ENCODE measurements at regions not wholly inside any gene's neighbourhood (a gene's known extent, or its start where the extent isn't known, plus 50 kb on each side); places are given as distances from the start of the nearest gene placed in this dataset.
"Not testable (repeated sequence)": the region's sequence is repeated elsewhere in the genome, so short reads cannot be mapped to it uniquely, and the experiment has no call there.

DNA sequence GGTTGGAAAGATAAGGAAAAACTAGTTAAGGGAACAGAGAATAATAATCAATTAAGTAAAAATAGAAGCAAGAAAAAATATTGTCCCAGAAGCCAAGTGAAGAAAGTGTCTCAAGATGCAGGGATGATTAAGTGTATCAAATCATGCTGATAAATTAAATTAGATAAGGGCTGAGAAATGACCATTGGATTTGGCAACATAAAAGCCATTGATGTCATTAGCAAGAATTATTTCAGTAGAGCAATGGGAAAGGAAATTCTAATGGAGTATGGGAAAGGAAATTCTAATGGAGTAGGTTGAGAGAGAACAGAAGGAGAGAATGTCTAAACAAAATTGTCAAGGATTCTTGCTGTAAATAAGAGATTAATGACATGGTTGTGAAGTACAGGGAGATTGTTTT, 146.8 kb downstream of the TFAP2B start:
- Histone ChIP-seq H2AK5ac (ENCODE audit: low read length) (no peak overlapping the region), H2BK120ac (ENCODE audit: insufficient read depth, low read length, poor library complexity) (no peak overlapping the region), H3K79me1 (ENCODE audit: low read length) (no peaks in the 10 kb centered on the region), H3K9ac (ENCODE audit: low read length) (no peak overlapping the region), H3K79me2 (ENCODE audit: control insufficient read depth, insufficient read depth, low read length, poor library complexity) (no peaks in the 10 kb centered on the region), H3K4me1 (ENCODE audit: control insufficient read depth in 1 of 2, insufficient read depth in 2 of 2, low read length in 2 of 2) (no peaks in the 10 kb centered on the region), H3K4ac (ENCODE audit: low read depth, low read length) (no peak overlapping the region), H4K12ac (ENCODE audit: low read depth, low read length) (no peak overlapping the region), H3K23ac (ENCODE audit: low read length) (no peak overlapping the region), H4K8ac (ENCODE audit: low read depth, low read length) (no peak overlapping the region), H4K91ac (ENCODE audit: low read depth, low read length) (no peak overlapping the region), H3K4me3 (ENCODE audit: low read depth, low read length) (no peak overlapping the region), H3K14ac (ENCODE audit: low read length) (no peak overlapping the region), H3K4me2 (ENCODE audit: low read length) (no peak overlapping the region), H3K27ac (ENCODE audit: low read depth, low read length) (no peak overlapping the region), H3K9me3 (ENCODE audit: insufficient read depth, low read depth, low read length) (no peaks in the 10 kb centered on the region), H2BK12ac (ENCODE audit: low read length) (no peak overlapping the region), H2AFZ (ENCODE audit: insufficient read depth, low read length, poor library complexity) (no peak overlapping the region), H3K27me3 (ENCODE audit: insufficient read depth, low read length) (no peaks in the 10 kb centered on the region), H3K18ac (ENCODE audit: low read length) (no peak overlapping the region), H3K36me3 (ENCODE audit: control insufficient read depth in 1 of 2, insufficient read depth in 2 of 2, low read length in 2 of 2) (no peaks in the 10 kb centered on the region), H2BK5ac (ENCODE audit: low read depth, low read length, poor library complexity) (no peak overlapping the region)
- DNase-seq = no peak

- no peak overlapping the region for H4K12ac ChIP-seq (ENCODE audit: low read depth, low read length)
- H2BK120ac ChIP-seq (ENCODE audit: insufficient read depth, low read length, poor library complexity) = no peak overlapping the region
- H4K91ac ChIP-seq (ENCODE audit: low read depth, low read length) = no peak overlapping the region
- H3K9ac ChIP-seq (ENCODE audit: low read length) = no peak overlapping the region
- no peaks in the 10 kb centered on the region for H3K79me1 ChIP-seq (ENCODE audit: low read length)
- H2BK5ac ChIP-seq (ENCODE audit: low read depth, low read length, poor library complexity) = no peak overlapping the region
- no peak overlapping the region for H3K14ac ChIP-seq (ENCODE audit: low read length)
- no peak overlapping the region for H2BK12ac ChIP-seq (ENCODE audit: low read length)
- H3K4ac ChIP-seq (ENCODE audit: low read depth, low read length) = no peak overlapping the region
- H3K9me3 ChIP-seq (ENCODE audit: insufficient read depth, low read depth, low read length) = no peaks in the 10 kb centered on the region
- no peak overlapping the region for H2AK5ac ChIP-seq (ENCODE audit: low read length)
- no peak overlapping the region for H3K23ac ChIP-seq (ENCODE audit: low read length)
- no peaks in the 10 kb centered on the region for H3K36me3 ChIP-seq (ENCODE audit: control insufficient read depth in 1 of 2, insufficient read depth in 2 of 2, low read length in 2 of 2)
- H3K4me3 ChIP-seq (ENCODE audit: low read depth, low read length) = no peak overlapping the region
- no peaks in the 10 kb centered on the region for H3K79me2 ChIP-seq (ENCODE audit: control insufficient read depth, insufficient read depth, low read length, poor library complexity)
- no CpG with 5 or more reads among the region's 1 CpG for WGBS (ENCODE audit: extremely low coverage, insufficient coverage, insufficient read length)
- no peak for DNase-seq
- no peak overlapping the region for H3K18ac ChIP-seq (ENCODE audit: low read length)
- no peak overlapping the region for H3K27ac ChIP-seq (ENCODE audit: low read depth, low read length)
- H4K8ac ChIP-seq (ENCODE audit: low read depth, low read length) = no peak overlapping the region
- H2AFZ ChIP-seq (ENCODE audit: insufficient read depth, low read length, poor library complexity) = no peak overlapping the region
- no peak overlapping the region for H3K4me2 ChIP-seq (ENCODE audit: low read length)
- no peaks in the 10 kb centered on the region for H3K4me1 ChIP-seq (ENCODE audit: control insufficient read depth in 1 of 2, insufficient read depth in 2 of 2, low read length in 2 of 2)
- H3K27me3 ChIP-seq (ENCODE audit: insufficient read depth, low read length) = no peaks in the 10 kb centered on the region
Observed at GRCh38 chr6:50966532-50966931, 147.9 kb downstream of the TFAP2B start.

DNA sequence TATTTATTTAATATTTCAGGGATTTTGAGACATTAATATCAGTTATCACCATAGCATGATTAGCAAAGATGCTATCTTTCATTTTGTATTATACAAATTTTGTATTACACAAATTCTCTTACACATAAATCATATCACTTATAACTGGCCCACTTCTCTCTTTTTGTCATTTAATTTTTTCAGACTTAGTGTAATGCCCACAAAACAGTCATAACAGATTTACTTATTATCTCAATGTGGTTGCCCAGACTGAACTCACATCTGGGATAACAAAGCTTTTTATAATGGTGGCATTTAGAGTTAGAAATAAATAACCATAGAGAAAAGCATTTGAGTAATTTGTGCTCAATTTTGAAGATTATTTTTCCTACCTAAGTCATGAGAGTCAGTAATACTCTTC, 148.3 kb downstream of the TFAP2B start:
- Histone ChIP-seq H3K79me1 (ENCODE audit: low read length) (no peaks in the 10 kb centered on the region), H3K36me3 (ENCODE audit: control insufficient read depth in 1 of 2, insufficient read depth in 2 of 2, low read length in 2 of 2) (no peaks in the 10 kb centered on the region), H3K9ac (ENCODE audit: low read length) (no peak overlapping the region), H2AK5ac (ENCODE audit: low read length) (no peak overlapping the region), H3K23ac (ENCODE audit: low read length) (no peak overlapping the region), H2BK12ac (ENCODE audit: low read length) (no peak overlapping the region), H2BK5ac (ENCODE audit: low read depth, low read length, poor library complexity) (no peak overlapping the region), H3K4ac (ENCODE audit: low read depth, low read length) (no peak overlapping the region), H3K4me1 (ENCODE audit: control insufficient read depth in 1 of 2, insufficient read depth in 2 of 2, low read length in 2 of 2) (no peaks in the 10 kb centered on the region), H3K27me3 (ENCODE audit: insufficient read depth, low read length) (no peaks in the 10 kb centered on the region), H4K8ac (ENCODE audit: low read depth, low read length) (no peak overlapping the region), H3K18ac (ENCODE audit: low read length) (no peak overlapping the region), H4K91ac (ENCODE audit: low read depth, low read length) (no peak overlapping the region), H4K12ac (ENCODE audit: low read depth, low read length) (no peak overlapping the region), H3K14ac (ENCODE audit: low read length) (no peak overlapping the region), H2AFZ (ENCODE audit: insufficient read depth, low read length, poor library complexity) (no peak overlapping the region), H2BK120ac (ENCODE audit: insufficient read depth, low read length, poor library complexity) (no peak overlapping the region), H3K79me2 (ENCODE audit: control insufficient read depth, insufficient read depth, low read length, poor library complexity) (no peaks in the 10 kb centered on the region), H3K4me3 (ENCODE audit: low read depth, low read length) (no peak overlapping the region), H3K27ac (ENCODE audit: low read depth, low read length) (no peak overlapping the region), H3K9me3 (ENCODE audit: insufficient read depth, low read depth, low read length) (no peaks in the 10 kb centered on the region), H3K4me2 (ENCODE audit: low read length) (no peak overlapping the region)
- DNase-seq = no peak

GRCh38 chr6:50968246-50968645, 149.6 kb downstream of the TFAP2B start:
- H3K4me1 ChIP-seq (ENCODE audit: control insufficient read depth in 1 of 2, insufficient read depth in 2 of 2, low read length in 2 of 2); H3K14ac ChIP-seq (ENCODE audit: low read length); H2BK120ac ChIP-seq (ENCODE audit: insufficient read depth, low read length, poor library complexity); H3K4me2 ChIP-seq (ENCODE audit: low read length); H2AK5ac ChIP-seq (ENCODE audit: low read length); H4K12ac ChIP-seq (ENCODE audit: low read depth, low read length); H3K36me3 ChIP-seq (ENCODE audit: control insufficient read depth in 1 of 2, insufficient read depth in 2 of 2, low read length in 2 of 2); H2AFZ ChIP-seq (ENCODE audit: insufficient read depth, low read length, poor library complexity); H2BK5ac ChIP-seq (ENCODE audit: low read depth, low read length, poor library complexity); H3K79me2 ChIP-seq (ENCODE audit: control insufficient read depth, insufficient read depth, low read length, poor library complexity); H2BK12ac ChIP-seq (ENCODE audit: low read length); H3K18ac ChIP-seq (ENCODE audit: low read length); H3K79me1 ChIP-seq (ENCODE audit: low read length); H3K27ac ChIP-seq (ENCODE audit: low read depth, low read length); H3K27me3 ChIP-seq (ENCODE audit: insufficient read depth, low read length); H3K4me3 ChIP-seq (ENCODE audit: low read depth, low read length); H4K8ac ChIP-seq (ENCODE audit: low read depth, low read length); DNase-seq; H3K4ac ChIP-seq (ENCODE audit: low read depth, low read length); H3K9me3 ChIP-seq (ENCODE audit: insufficient read depth, low read depth, low read length); H3K23ac ChIP-seq (ENCODE audit: low read length); H4K91ac ChIP-seq (ENCODE audit: low read depth, low read length); H3K9ac ChIP-seq (ENCODE audit: low read length): not testable (repeated sequence)
- WGBS (ENCODE audit: extremely low coverage, insufficient coverage, insufficient read length) = no CpG with 5 or more reads among the region's 5 CpGs

DNA sequence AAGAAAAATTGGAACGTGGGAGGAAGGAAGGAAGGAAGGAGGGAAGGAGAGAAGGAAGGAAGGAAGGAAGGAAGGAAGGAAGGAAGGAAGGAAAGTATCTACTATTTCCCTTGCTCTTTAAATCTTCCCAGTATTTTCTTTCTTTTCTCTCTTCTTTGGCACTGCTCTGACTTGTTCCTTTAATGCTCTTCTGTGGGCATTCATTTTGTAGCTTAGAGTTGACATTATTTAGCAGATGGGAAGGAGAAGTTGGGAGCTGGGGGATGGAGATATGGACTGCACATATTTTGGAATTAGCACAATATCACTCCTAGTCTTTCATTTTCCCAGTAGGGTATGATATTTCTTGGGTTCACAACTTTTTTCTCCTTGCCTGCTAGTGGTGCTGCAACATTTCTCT, 152.2 kb downstream of the TFAP2B start:
- H3K18ac ChIP-seq (ENCODE audit: low read length) = no peak overlapping the region
- H3K4me3 ChIP-seq (ENCODE audit: low read depth, low read length) = no peak overlapping the region
- 100% methylated on average over 1 of the region's 1 CpG for WGBS (ENCODE audit: extremely low coverage, insufficient coverage, insufficient read length)
- H3K9ac ChIP-seq (ENCODE audit: low read length) = no peak overlapping the region
- H3K79me2 ChIP-seq (ENCODE audit: control insufficient read depth, insufficient read depth, low read length, poor library complexity) = no peaks in the 10 kb centered on the region
- H2AFZ ChIP-seq (ENCODE audit: insufficient read depth, low read length, poor library complexity) = no peak overlapping the region
- no peak overlapping the region for H2BK5ac ChIP-seq (ENCODE audit: low read depth, low read length, poor library complexity)
- H4K91ac ChIP-seq (ENCODE audit: low read depth, low read length) = no peak overlapping the region
- H4K8ac ChIP-seq (ENCODE audit: low read depth, low read length) = no peak overlapping the region
- H2BK12ac ChIP-seq (ENCODE audit: low read length) = no peak overlapping the region
- H3K4me2 ChIP-seq (ENCODE audit: low read length) = no peak overlapping the region
- H3K27me3 ChIP-seq (ENCODE audit: insufficient read depth, low read length) = no peaks in the 10 kb centered on the region
- H3K27ac ChIP-seq (ENCODE audit: low read depth, low read length) = no peak overlapping the region
- no peak for DNase-seq
- no peaks in the 10 kb centered on the region for H3K9me3 ChIP-seq (ENCODE audit: insufficient read depth, low read depth, low read length)
- no peak overlapping the region for H3K14ac ChIP-seq (ENCODE audit: low read length)
- H3K79me1 ChIP-seq (ENCODE audit: low read length) = no peaks in the 10 kb centered on the region
- no peak overlapping the region for H3K23ac ChIP-seq (ENCODE audit: low read length)
- H3K36me3 ChIP-seq (ENCODE audit: control insufficient read depth in 1 of 2, insufficient read depth in 2 of 2, low read length in 2 of 2) = no peaks in the 10 kb centered on the region
- no peak overlapping the region for H2AK5ac ChIP-seq (ENCODE audit: low read length)
- H3K4ac ChIP-seq (ENCODE audit: low read depth, low read length) = no peak overlapping the region
- no peak overlapping the region for H4K12ac ChIP-seq (ENCODE audit: low read depth, low read length)
- no peak overlapping the region for H2BK120ac ChIP-seq (ENCODE audit: insufficient read depth, low read length, poor library complexity)
- no peaks in the 10 kb centered on the region for H3K4me1 ChIP-seq (ENCODE audit: control insufficient read depth in 1 of 2, insufficient read depth in 2 of 2, low read length in 2 of 2)

All from trophoblast cell (in vitro differentiated cells and primary cell).